GM12891 (cell line): ENCODE measurements at regions not wholly inside any gene's neighbourhood (a gene's known extent, or its start where the extent isn't known, plus 50 kb on each side); places are given as distances from the start of the nearest gene placed in this dataset.

ENCODE experiments used
- POLR2A ChIP-seq: IDR thresholded peaks from 2 replicates; pipeline ENCODE4 v1.6.1; 2011; ENCODE audit warnings: low read depth, low read length, control low read depth
- POLR2AphosphoS5 ChIP-seq: IDR thresholded peaks from 2 replicates; pipeline ENCODE4 v1.6.1; 2011; ENCODE audit warnings: low read depth, low read length, control low read depth
- TAF1 ChIP-seq: IDR thresholded peaks from 2 replicates; pipeline ENCODE4 v1.6.1; 2011; ENCODE audit warnings: low read depth, low read length, control low read depth

GRCh38 chr6:3627956-3628835 lies 123.3 kb downstream of the PXDC1 start:
- TF ChIP-seq POLR2A: no peak
- TF ChIP-seq POLR2AphosphoS5: no peak
- TF ChIP-seq TAF1: no peak
